Renal pelvis (tissue), 1 donor: ENCODE measurements at regions not wholly inside any gene's neighbourhood (a gene's known extent, or its start where the extent isn't known, plus 50 kb on each side); places are given as distances from the start of the nearest gene placed in this dataset.

Experiments used
- DNase-seq: peaks from one replicate; pipeline ENCODE4 v3.0.0-alpha.2; 2013

GRCh38 chr12:103011974-103012763, 54.7 kb downstream of the ASCL1 start:
- no peak for DNase-seq

GRCh38 chr12:103012884-103013283, 55.4 kb downstream of the ASCL1 start:
- no peak for DNase-seq

- no peak for DNase-seq
Measured at GRCh38 chr12:103013741-103014300, 56.3 kb downstream of the ASCL1 start.

- no peak for DNase-seq
Measured at GRCh38 chr12:103016381-103016780, 58.9 kb downstream of the ASCL1 start.

- no peak for DNase-seq
Measured at GRCh38 chr12:103020839-103021238, 63.4 kb downstream of the ASCL1 start.

GRCh38 chr12:103021538-103022218, 64.2 kb downstream of the ASCL1 start:
- DNase-seq, result no peak

- no peak for DNase-seq
Measured at GRCh38 chr12:103024650-103025049, 67.2 kb downstream of the ASCL1 start.

- DNase-seq, result peak; percentile 31
Measured at GRCh38 chr12:103026643-103027042, 69.2 kb downstream of the ASCL1 start.

GRCh38 chr12:103028881-103029639, 71.6 kb downstream of the ASCL1 start:
- DNase-seq, result no peak

- DNase-seq, result no peak
Measured at GRCh38 chr12:103036581-103037214, 79.2 kb downstream of the ASCL1 start.

- no peak for DNase-seq
Measured at GRCh38 chr12:103043531-103044486, 86.3 kb downstream of the ASCL1 start.

GRCh38 chr12:103046154-103046553, 88.7 kb downstream of the ASCL1 start:
- DNase-seq, result no peak

- no peak for DNase-seq
Measured at GRCh38 chr12:103050273-103050672, 92.8 kb downstream of the ASCL1 start.

GRCh38 chr12:103053089-103053488, 95.6 kb downstream of the ASCL1 start:
- no peak for DNase-seq

- no peak for DNase-seq
Measured at GRCh38 chr12:103073630-103074029, 116.2 kb downstream of the ASCL1 start.

GRCh38 chr12:103075848-103076247, 118.4 kb downstream of the ASCL1 start:
- no peak for DNase-seq

- no peak for DNase-seq
Measured at GRCh38 chr12:103077108-103077773, 119.8 kb downstream of the ASCL1 start.

- DNase-seq, result no peak
Measured at GRCh38 chr12:103085541-103085940, 128.1 kb downstream of the ASCL1 start.

GRCh38 chr12:103086471-103086870, 129.0 kb downstream of the ASCL1 start:
- no peak for DNase-seq

- no peak for DNase-seq
Measured at GRCh38 chr12:103093499-103094106, 136.1 kb downstream of the ASCL1 start.
